ENCODE measurements at regions not wholly inside any gene's neighbourhood (a gene's known extent, or its start where the extent isn't known, plus 50 kb on each side); places are given as distances from the start of the nearest gene placed in this dataset.

- H3K36me3 ChIP-seq, result no peaks in the 10 kb centered on the region
- H3K27me3 ChIP-seq (replicated peaks; ENCODE audit: insufficient read depth), result no peaks in the 10 kb centered on the region
- TF ChIP-seq, protein P1, sequence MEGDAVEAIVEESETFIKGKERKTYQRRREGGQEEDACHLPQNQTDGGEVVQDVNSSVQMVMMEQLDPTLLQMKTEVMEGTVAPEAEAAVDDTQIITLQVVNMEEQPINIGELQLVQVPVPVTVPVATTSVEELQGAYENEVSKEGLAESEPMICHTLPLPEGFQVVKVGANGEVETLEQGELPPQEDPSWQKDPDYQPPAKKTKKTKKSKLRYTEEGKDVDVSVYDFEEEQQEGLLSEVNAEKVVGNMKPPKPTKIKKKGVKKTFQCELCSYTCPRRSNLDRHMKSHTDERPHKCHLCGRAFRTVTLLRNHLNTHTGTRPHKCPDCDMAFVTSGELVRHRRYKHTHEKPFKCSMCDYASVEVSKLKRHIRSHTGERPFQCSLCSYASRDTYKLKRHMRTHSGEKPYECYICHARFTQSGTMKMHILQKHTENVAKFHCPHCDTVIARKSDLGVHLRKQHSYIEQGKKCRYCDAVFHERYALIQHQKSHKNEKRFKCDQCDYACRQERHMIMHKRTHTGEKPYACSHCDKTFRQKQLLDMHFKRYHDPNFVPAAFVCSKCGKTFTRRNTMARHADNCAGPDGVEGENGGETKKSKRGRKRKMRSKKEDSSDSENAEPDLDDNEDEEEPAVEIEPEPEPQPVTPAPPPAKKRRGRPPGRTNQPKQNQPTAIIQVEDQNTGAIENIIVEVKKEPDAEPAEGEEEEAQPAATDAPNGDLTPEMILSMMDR (IDR thresholded peaks at IDR 0.05), result no peak
- H3K4me3 ChIP-seq, result no peak overlapping the region
- peaks cover 3 to 9% of the 10 kb centered on the region in 2 donors for H3K4me1 ChIP-seq (ENCODE audit: control insufficient read depth in 1 of 2, low read depth in 2 of 2)
- H3K27ac ChIP-seq, result no peak overlapping the region
- DNase-seq (ENCODE audit: low spot score) (no peak), ATAC-seq (ENCODE audit: insufficient number of reproducible peaks, low FRiP score, low read depth) (no peak)
- no peaks in the 10 kb centered on the region for H3K9me3 ChIP-seq
These were observed 199.4 kb downstream of the KLF12 start for GRCh38 chr13:73934771-73935170.

DNA sequence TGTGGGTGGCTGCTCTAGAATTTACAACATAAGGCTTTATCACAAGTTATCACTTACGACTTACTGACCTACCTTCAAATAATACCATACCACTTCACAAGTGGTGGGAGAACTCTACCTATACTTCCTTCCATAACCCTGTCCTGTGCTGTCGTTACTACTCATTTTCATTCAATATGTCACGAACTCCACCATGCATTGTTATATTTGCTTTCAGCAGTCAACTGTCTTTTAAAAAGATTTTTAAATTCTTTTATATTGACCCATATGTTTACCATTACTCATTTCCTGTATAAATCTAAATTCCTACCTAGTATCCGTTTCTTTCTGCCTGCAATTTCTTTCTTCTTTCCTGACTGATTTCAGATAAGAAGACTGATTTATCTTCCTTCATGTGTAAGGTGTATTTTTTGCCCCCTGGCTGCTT is 200.0 kb downstream of the KLF12 start:
- Histone ChIP-seq H3K27me3 (replicated peaks; ENCODE audit: insufficient read depth) (no peaks in the 10 kb centered on the region), H3K4me1 (ENCODE audit: control insufficient read depth in 1 of 2, low read depth in 2 of 2) (peaks cover 3 to 9% of the 10 kb centered on the region in 2 donors), H3K4me3 (no peak overlapping the region), H3K36me3 (no peaks in the 10 kb centered on the region), H3K27ac (no peak overlapping the region), H3K9me3 (no peaks in the 10 kb centered on the region)
- TF ChIP-seq, protein P1 (IDR thresholded peaks at IDR 0.05), result no peak
- no peak for DNase-seq (ENCODE audit: low spot score)
- ATAC-seq (ENCODE audit: insufficient number of reproducible peaks, low FRiP score, low read depth), result no peak

- Histone ChIP-seq H3K36me3 (no peaks in the 10 kb centered on the region), H3K27ac (no peak overlapping the region), H3K27me3 (replicated peaks; ENCODE audit: insufficient read depth) (no peaks in the 10 kb centered on the region), H3K4me1 (ENCODE audit: control insufficient read depth in 1 of 2, low read depth in 2 of 2) (peaks cover 3 to 7% of the 10 kb centered on the region in 2 donors), H3K9me3 (no peaks in the 10 kb centered on the region), H3K4me3 (no peak overlapping the region)
- DNase-seq (ENCODE audit: low spot score) (no peak), ATAC-seq (ENCODE audit: insufficient number of reproducible peaks, low FRiP score, low read depth) (no peak)
- TF ChIP-seq, protein P1 (IDR thresholded peaks at IDR 0.05), result no peak
These were observed 200.4 kb downstream of the KLF12 start for GRCh38 chr13:73933795-73934194.

- TF ChIP-seq, protein P1 (IDR thresholded peaks at IDR 0.05), result no peak
- Histone ChIP-seq H3K9me3 (no peaks in the 10 kb centered on the region), H3K4me3 (no peak overlapping the region), H3K27ac (no peak overlapping the region), H3K27me3 (replicated peaks; ENCODE audit: insufficient read depth) (no peaks in the 10 kb centered on the region), H3K36me3 (no peaks in the 10 kb centered on the region), H3K4me1 (ENCODE audit: control insufficient read depth in 1 of 2, low read depth in 2 of 2) (peaks cover 3 to 4% of the 10 kb centered on the region in 2 donors)
- no peak for DNase-seq (ENCODE audit: low spot score)
- no peak for ATAC-seq (ENCODE audit: insufficient number of reproducible peaks, low FRiP score, low read depth)
These were observed 202.1 kb downstream of the KLF12 start for GRCh38 chr13:73932091-73932490.

DNA sequence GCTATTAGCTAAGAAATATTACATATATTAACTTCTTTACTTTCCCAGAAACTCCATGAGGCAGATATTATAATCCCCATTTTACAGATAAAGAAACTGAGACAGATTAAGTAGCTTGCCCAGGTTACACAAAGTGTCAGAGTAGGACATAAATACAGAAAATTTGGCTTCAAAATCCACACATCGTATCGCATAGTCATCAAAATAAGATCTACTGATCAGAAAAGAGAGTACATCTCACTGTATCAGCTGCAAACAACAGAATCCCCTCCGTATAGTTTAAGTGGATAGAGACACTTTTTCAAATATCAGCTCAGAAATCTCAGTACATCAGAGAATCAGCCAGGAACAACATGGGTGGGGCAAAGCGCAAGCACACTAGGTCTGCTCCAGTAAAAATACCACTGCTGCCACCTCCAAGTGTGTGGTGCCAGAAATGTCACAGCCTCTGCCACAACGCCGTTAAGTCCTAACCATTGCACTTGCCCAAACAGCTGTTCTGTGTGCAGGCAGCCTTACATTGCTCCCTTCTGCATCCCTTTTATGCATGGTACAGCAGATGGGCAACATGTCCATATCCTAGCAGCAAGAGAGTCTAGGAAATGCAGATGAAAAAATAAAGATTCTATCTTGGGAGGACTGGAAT is 204.8 kb downstream of the KLF12 start:
- no peaks in the 10 kb centered on the region for H3K36me3 ChIP-seq
- H3K27me3 ChIP-seq (replicated peaks; ENCODE audit: insufficient read depth), result no peaks in the 10 kb centered on the region
- no peaks in the 10 kb centered on the region for H3K9me3 ChIP-seq
- H3K27ac ChIP-seq, result no peak overlapping the region
- H3K4me3 ChIP-seq, result no peak overlapping the region
- ATAC-seq (ENCODE audit: insufficient number of reproducible peaks, low FRiP score, low read depth) (no peak), DNase-seq (ENCODE audit: low spot score) (no peak)
- H3K4me1 ChIP-seq (ENCODE audit: control insufficient read depth in 1 of 2, low read depth in 2 of 2), result peaks cover 1 to 4% of the 10 kb centered on the region in 2 donors
- TF ChIP-seq, protein P1 (IDR thresholded peaks at IDR 0.05), result no peak
